ENCODE measurements at regions not wholly inside any gene's neighbourhood (a gene's known extent, or its start where the extent isn't known, plus 50 kb on each side); places are given as distances from the start of the nearest gene placed in this dataset.
A peak's percentile ranks its signal among the peaks of the same experiment; 100 is the strongest.

GRCh38 chr9:134230092-134230941 lies 66.0 kb upstream of the RNU6ATAC start:
- Histone ChIP-seq H3K36me3 (ENCODE audit: control insufficient read depth in 4 of 4, insufficient read depth in 3 of 4, low read depth in 1 of 4, low read length in 3 of 4) (no peaks in the 10 kb centered on the region), H3K27me3 (ENCODE audit: control insufficient read depth in 4 of 4, insufficient read depth in 4 of 4, low read length in 3 of 4) (no peaks in the 10 kb centered on the region), H3K9ac (ENCODE audit: low read depth in 1 of 2, low read length in 2 of 2) (no peak overlapping the region), H3K4me3 (ENCODE audit: low read depth in 1 of 3, low read length in 3 of 3) (no peak overlapping the region), H3K27ac (ENCODE audit: low read depth in 1 of 2, low read length in 2 of 2) (peak overlapping the region; percentile 58 to 82), H3K4me1 (ENCODE audit: control insufficient read depth in 4 of 4, insufficient read depth in 4 of 4, low read length in 3 of 4) (peaks cover 20 to 49% (median 43%) of the 10 kb centered on the region in 4 donors), H3K9me3 (ENCODE audit: control insufficient read depth in 4 of 4, low read length in 3 of 4) (no peaks in the 10 kb centered on the region)
- no peak for TF ChIP-seq FOXA1 (IDR thresholded peaks at IDR 0.05)
- TF ChIP-seq FOXA2 (IDR thresholded peaks at IDR 0.05) = no peak
- TF ChIP-seq REST (IDR thresholded peaks at IDR 0.05) = peak; percentile 14
- TF ChIP-seq YY1 (IDR thresholded peaks at IDR 0.05) = no peak
- no peak for TF ChIP-seq HNF4G (IDR thresholded peaks at IDR 0.05)
- TF ChIP-seq SP1 (IDR thresholded peaks at IDR 0.05) = peak; percentile 56
- peak in 1 of 2 donors; percentile 56 for TF ChIP-seq RAD21 (IDR thresholded peaks at IDR 0.05)
- no peak for TF ChIP-seq CTCF (IDR thresholded peaks at IDR 0.05; ENCODE audit: low read depth, low read length, missing input control)
- TF ChIP-seq ZBTB33 (IDR thresholded peaks at IDR 0.05) = no peak
- no peak for TF ChIP-seq EGR1 (IDR thresholded peaks at IDR 0.05; ENCODE audit: low read depth in 2 of 2)
- TF ChIP-seq JUND (IDR thresholded peaks at IDR 0.05) = no peak
- peak; percentile 16 to 34 for TF ChIP-seq HNF4A (conservative IDR thresholded peaks at IDR 0.05)
- TF ChIP-seq MAX (IDR thresholded peaks at IDR 0.05) = no peak
- TF ChIP-seq ATF3 (IDR thresholded peaks at IDR 0.05) = no peak
- TF ChIP-seq RXRA (IDR thresholded peaks at IDR 0.05) = peak; percentile 57 to 60
- 58% methylated on average over 28 of the region's 28 CpGs for WGBS
- DNase-seq (ENCODE audit: low spot score) = no peak
